Upper lobe of left lung (tissue), 4 donors: ENCODE measurements at regions not wholly inside any gene's neighbourhood (a gene's known extent, or its start where the extent isn't known, plus 50 kb on each side); places are given as distances from the start of the nearest gene placed in this dataset.

Experiments
- CTCF ChIP-seq, 6 experiments: fragments of 450-650 bp in 4 of 6; fragments of 200-600 bp in 2 of 6; sonication (generic) in 2 of 6; IDR thresholded peaks; one replicate each; pipeline ENCODE4 v1.5.1; 2016 to 2019; ENCODE audit warnings: antibody characterized with exemption in 6 of 6
- EP300 ChIP-seq, 4 donors: sonication (generic); formaldehyde crosslinking; IDR thresholded peaks; one replicate each; pipeline ENCODE4 v1.5.1; 2017; ENCODE audit warnings: antibody characterized with exemption in 4 of 4, control low read depth in 2 of 4
- POLR2A ChIP-seq, 4 donors: fragments of 450-650 bp; IDR thresholded peaks; one replicate each; pipeline ENCODE4 v1.5.1; 2016 to 2017; ENCODE audit warnings: antibody characterized with exemption in 4 of 4, mild to moderate bottlenecking in 2 of 4
- POLR2AphosphoS5 ChIP-seq, 2 donors: sonication (generic); formaldehyde crosslinking; IDR thresholded peaks; one replicate each; pipeline ENCODE4 v1.5.1; 2017; ENCODE audit warnings: antibody characterized with exemption in 2 of 2

DNA sequence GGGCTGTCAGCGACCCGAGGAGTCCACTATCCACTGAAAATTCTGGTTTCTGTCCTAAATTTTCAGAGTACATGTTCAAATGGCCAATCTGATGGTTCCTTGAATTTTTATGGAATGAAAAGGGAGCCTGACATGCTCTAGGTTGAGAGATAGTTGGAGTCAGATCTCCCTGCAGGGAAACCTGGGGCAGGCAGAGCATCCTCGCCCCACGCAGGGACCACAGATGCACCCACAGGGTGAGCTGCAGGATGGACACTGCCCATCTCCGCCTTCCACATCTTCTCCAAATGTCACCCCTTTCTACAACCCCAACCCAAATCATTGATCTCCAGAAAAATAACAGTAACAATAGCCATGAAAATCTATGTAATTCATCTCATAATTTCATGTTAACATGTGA lies 114.2 kb upstream of the IGLL5 start:
- TF ChIP-seq POLR2A (IDR thresholded peaks at IDR 0.05): no peak
- no peak for TF ChIP-seq POLR2AphosphoS5 (IDR thresholded peaks at IDR 0.05)
- no peak for TF ChIP-seq CTCF (IDR thresholded peaks at IDR 0.05)
- TF ChIP-seq EP300 (IDR thresholded peaks at IDR 0.05): no peak
